Stimulated activated CD4-positive, alpha-beta T cell treated with anti-CD3 and anti-CD28 coated beads, Interleukin-4, amount 100 ng/mL, for 48 hours (primary cell): ENCODE measurements at regions not wholly inside any gene's neighbourhood (a gene's known extent, or its start where the extent isn't known, plus 50 kb on each side); places are given as distances from the start of the nearest gene placed in this dataset.

Source experiments
- DNase-seq, 2 donors: peaks; one replicate each; pipeline ENCODE4 v3.0.0-alpha.2; 2020; ENCODE audit warnings: low read depth in 2 of 2

GRCh38 chr2:145598434-145598833 lies 1078.5 kb upstream of the ZEB2 start:
- no peak for DNase-seq

GRCh38 chr2:145597809-145598208 lies 1077.9 kb upstream of the ZEB2 start:
- DNase-seq, result no peak

GRCh38 chr2:145597006-145597405 lies 1077.1 kb upstream of the ZEB2 start:
- no peak for DNase-seq

GRCh38 chr2:145596416-145596815 lies 1076.5 kb upstream of the ZEB2 start:
- DNase-seq, result no peak

GRCh38 chr2:145595296-145595695 lies 1075.4 kb upstream of the ZEB2 start:
- no peak for DNase-seq

GRCh38 chr2:145593991-145594614 lies 1074.2 kb upstream of the ZEB2 start:
- no peak for DNase-seq

GRCh38 chr2:145593280-145593679 lies 1073.4 kb upstream of the ZEB2 start:
- DNase-seq, result no peak

- DNase-seq, result no peak
Measured at GRCh38 chr2:145592361-145592760, 1072.4 kb upstream of the ZEB2 start.

- DNase-seq, result no peak
Measured at GRCh38 chr2:145591109-145591809, 1071.3 kb upstream of the ZEB2 start.

- no peak for DNase-seq
Measured at GRCh38 chr2:145587922-145588321, 1068.0 kb upstream of the ZEB2 start.

- no peak for DNase-seq
Measured at GRCh38 chr2:145584353-145584752, 1064.4 kb upstream of the ZEB2 start.

- DNase-seq, result no peak
Measured at GRCh38 chr2:145573608-145574007, 1053.7 kb upstream of the ZEB2 start.

GRCh38 chr2:145572238-145572637 lies 1052.3 kb upstream of the ZEB2 start:
- no peak for DNase-seq

- no peak for DNase-seq
Measured at GRCh38 chr2:145569108-145569507, 1049.2 kb upstream of the ZEB2 start.

GRCh38 chr2:145563741-145564615 lies 1044.1 kb upstream of the ZEB2 start:
- DNase-seq, result no peak

GRCh38 chr2:145561152-145561551 lies 1041.2 kb upstream of the ZEB2 start:
- no peak for DNase-seq

GRCh38 chr2:145558617-145559350 lies 1038.9 kb upstream of the ZEB2 start:
- no peak for DNase-seq

- no peak for DNase-seq
Measured at GRCh38 chr2:145555360-145555759, 1035.4 kb upstream of the ZEB2 start.

- no peak for DNase-seq
Measured at GRCh38 chr2:145551686-145552085, 1031.8 kb upstream of the ZEB2 start.

GRCh38 chr2:145548479-145548878 lies 1028.6 kb upstream of the ZEB2 start:
- no peak for DNase-seq

- no peak for DNase-seq
Measured at GRCh38 chr2:145547620-145548019, 1027.7 kb upstream of the ZEB2 start.

GRCh38 chr2:145546091-145546490 lies 1026.2 kb upstream of the ZEB2 start:
- no peak for DNase-seq
